ENCODE measurements at regions not wholly inside any gene's neighbourhood (a gene's known extent, or its start where the extent isn't known, plus 50 kb on each side); places are given as distances from the start of the nearest gene placed in this dataset.

GRCh38 chr6:9761220-9761619, 653.7 kb downstream of the TFAP2A start:
- no peak for TF ChIP-seq CTCF (IDR thresholded peaks at IDR 0.05 in 4 of 5, conservative IDR thresholded peaks at IDR 0.05 in 1 of 5)
- no peak for TF ChIP-seq POLR2A (IDR thresholded peaks at IDR 0.05)

All from gastrocnemius medialis (tissue), 4 donors.